Astrocyte (in vitro differentiated cells and primary cell): ENCODE measurements at regions not wholly inside any gene's neighbourhood (a gene's known extent, or its start where the extent isn't known, plus 50 kb on each side); places are given as distances from the start of the nearest gene placed in this dataset.

Experiments used
- CTCF ChIP-seq: IDR thresholded peaks from 2 replicates; pipeline ENCODE4 v1.5.1; 2011; ENCODE audit warnings: low read depth, mild to moderate bottlenecking, inconsistent platforms, low read length, moderate library complexity; ENCODE audit not compliant: insufficient read depth
- EZH2 ChIP-seq: IDR thresholded peaks from 2 replicates; pipeline ENCODE4 v1.6.1; 2012; ENCODE audit warnings: mild to moderate bottlenecking, low read length, inconsistent platforms; ENCODE audit not compliant: insufficient read depth

GRCh38 chr2:22991844-22992243 lies 393.1 kb upstream of the KLHL29 start:
- TF ChIP-seq CTCF (no peak), EZH2 (no peak)
